Fibroblast of upper back skin (primary cell): ENCODE measurements at regions not wholly inside any gene's neighbourhood (a gene's known extent, or its start where the extent isn't known, plus 50 kb on each side); places are given as distances from the start of the nearest gene placed in this dataset.
A peak's percentile ranks its signal among the peaks of the same experiment; 100 is the strongest.

Experiments
- DNase-seq: peaks from one replicate; pipeline ENCODE4 v3.0.0-alpha.2; 2013

GRCh38 chr4:176981551-176981950 is 188.8 kb upstream of the VEGFC start:
- peak; percentile 47 for DNase-seq

GRCh38 chr4:176988226-176988625 is 195.5 kb upstream of the VEGFC start:
- DNase-seq: peak; percentile 95

GRCh38 chr4:176989186-176989585 is 196.5 kb upstream of the VEGFC start:
- no peak for DNase-seq

- no peak for DNase-seq
Measured at GRCh38 chr4:176999935-177000543, 207.3 kb upstream of the VEGFC start.

- peak; percentile 68 for DNase-seq
Measured at GRCh38 chr4:177001271-177002175, 208.8 kb upstream of the VEGFC start.

- DNase-seq: peak; percentile 75
Measured at GRCh38 chr4:177005674-177006230, 213.0 kb upstream of the VEGFC start.

GRCh38 chr4:177006331-177006730 is 213.6 kb upstream of the VEGFC start:
- DNase-seq: no peak

- DNase-seq: peak; percentile 66
Measured at GRCh38 chr4:177008071-177008835, 215.5 kb upstream of the VEGFC start.

GRCh38 chr4:177008836-177009501 is 216.2 kb upstream of the VEGFC start:
- DNase-seq: no peak

GRCh38 chr4:177010418-177010817 is 217.7 kb upstream of the VEGFC start:
- DNase-seq: no peak

GRCh38 chr4:177012918-177013545 is 220.3 kb upstream of the VEGFC start:
- DNase-seq: no peak

GRCh38 chr4:177016541-177017141 is 223.9 kb upstream of the VEGFC start:
- peak; percentile 57 for DNase-seq

GRCh38 chr4:177023951-177024350 is 231.2 kb upstream of the VEGFC start:
- DNase-seq: no peak

GRCh38 chr4:177032341-177032740 is 239.6 kb upstream of the VEGFC start:
- no peak for DNase-seq

- DNase-seq: no peak
Measured at GRCh38 chr4:177033135-177033534, 240.4 kb upstream of the VEGFC start.

GRCh38 chr4:177033632-177034031 is 240.9 kb upstream of the VEGFC start:
- DNase-seq: no peak

- DNase-seq: peak; percentile 8
Measured at GRCh38 chr4:177041356-177041755, 248.6 kb upstream of the VEGFC start.

- peak; percentile 81 for DNase-seq
Measured at GRCh38 chr4:177047070-177047850, 254.5 kb upstream of the VEGFC start.

GRCh38 chr4:177047851-177048174 is 255.1 kb upstream of the VEGFC start:
- peak; percentile 59 for DNase-seq

- DNase-seq: no peak
Measured at GRCh38 chr4:177051473-177052060, 258.1 kb upstream of the NEIL3 start.
